ENCODE measurements at regions not wholly inside any gene's neighbourhood (a gene's known extent, or its start where the extent isn't known, plus 50 kb on each side); places are given as distances from the start of the nearest gene placed in this dataset.

DNA sequence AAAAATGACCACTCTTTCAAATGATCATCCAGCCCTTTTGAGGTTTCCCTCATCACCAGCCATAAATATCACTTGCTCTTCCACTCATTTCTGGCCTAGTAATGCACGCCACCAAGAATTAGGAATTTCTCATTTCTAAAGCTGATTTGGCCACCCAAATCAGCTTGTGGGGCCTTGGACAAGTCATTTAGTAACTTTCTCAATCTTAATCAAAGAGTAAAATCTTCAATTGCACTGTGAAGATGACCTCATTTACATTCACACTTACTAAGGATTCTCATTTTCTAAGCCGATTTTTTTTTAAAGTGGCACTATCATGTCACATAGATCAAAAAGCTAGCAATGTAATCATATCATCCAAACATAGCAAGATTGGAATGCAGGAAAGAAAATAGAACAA, 150.0 kb upstream of the HHIP start:
- TF ChIP-seq CTCF (IDR thresholded peaks at IDR 0.05) (no peak), EZH2 (IDR thresholded peaks at IDR 0.05) (no peak), EZH2phosphoT487 (IDR thresholded peaks at IDR 0.05) (no peak)
